GM19468 (cell line): ENCODE measurements at regions not wholly inside any gene's neighbourhood (a gene's known extent, or its start where the extent isn't known, plus 50 kb on each side); places are given as distances from the start of the nearest gene placed in this dataset.
"Not testable (repeated sequence)": the region's sequence is repeated elsewhere in the genome, so short reads cannot be mapped to it uniquely, and the experiment has no call there.

ENCODE experiments used
- ATAC-seq: cut with Tn5 transposase; IDR thresholded peaks from one replicate; pipeline ENCODE4 v1.9.1; 2021; ENCODE audit warnings: mild to moderate bottlenecking, moderate library complexity, moderate number of reproducible peaks; ENCODE audit not compliant: unreplicated experiment; ENCODE audit errors: extremely low read depth

DNA sequence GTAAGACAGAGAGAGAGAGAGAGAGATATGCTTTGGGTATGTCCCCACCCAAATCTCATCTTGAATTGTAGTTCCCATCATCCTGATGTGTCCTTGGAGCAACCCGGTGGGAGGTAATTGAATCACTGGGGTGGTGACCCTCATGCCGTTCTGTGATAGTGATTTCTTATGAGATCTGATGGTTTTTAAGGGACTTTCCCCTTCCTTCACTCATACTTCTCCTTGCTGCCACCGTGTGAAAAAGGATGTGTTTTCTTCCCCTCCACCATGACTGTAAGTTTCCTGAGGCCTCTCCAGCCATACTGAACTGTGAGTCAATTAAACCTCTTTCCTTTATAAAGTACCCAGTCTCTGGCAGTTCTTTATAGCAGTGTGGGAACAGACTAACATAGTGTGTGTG lies 60.3 kb downstream of the EOMES start:
- no peak for ATAC-seq

DNA sequence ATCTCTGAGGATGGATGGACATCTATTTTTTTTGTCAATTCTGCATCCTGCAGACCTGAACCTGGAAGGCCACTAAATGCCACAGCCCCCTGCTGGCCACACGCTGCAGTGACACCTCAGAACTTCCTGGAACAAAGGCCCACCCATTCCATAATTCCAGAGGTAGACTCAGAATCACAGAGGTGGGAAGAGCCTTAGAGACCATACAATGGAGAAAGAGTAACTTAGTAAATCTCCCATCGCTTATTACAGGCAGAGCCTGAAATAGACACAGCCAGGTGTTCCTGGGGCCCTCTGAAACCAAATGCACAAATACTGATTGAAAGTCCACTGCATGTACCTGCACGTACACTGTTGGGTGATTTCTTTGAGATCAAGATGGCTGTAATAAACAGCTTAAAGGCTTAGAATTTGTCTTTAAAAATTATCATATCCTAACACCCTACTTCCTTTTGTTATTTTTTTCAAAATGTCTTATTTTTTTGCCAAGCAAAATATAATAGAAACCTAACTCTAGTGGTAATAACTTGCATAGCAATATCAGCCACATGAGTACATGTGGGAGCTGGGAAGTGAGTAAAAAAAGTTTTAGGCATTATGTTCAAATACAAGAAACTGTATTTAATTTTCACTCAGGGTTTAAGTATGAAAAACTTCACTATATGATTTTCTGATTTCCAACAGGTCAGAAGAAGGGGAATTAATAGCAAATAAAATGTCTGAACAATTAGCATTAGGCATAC lies 62.7 kb downstream of the EOMES start:
- peak; percentile 51 for ATAC-seq

DNA sequence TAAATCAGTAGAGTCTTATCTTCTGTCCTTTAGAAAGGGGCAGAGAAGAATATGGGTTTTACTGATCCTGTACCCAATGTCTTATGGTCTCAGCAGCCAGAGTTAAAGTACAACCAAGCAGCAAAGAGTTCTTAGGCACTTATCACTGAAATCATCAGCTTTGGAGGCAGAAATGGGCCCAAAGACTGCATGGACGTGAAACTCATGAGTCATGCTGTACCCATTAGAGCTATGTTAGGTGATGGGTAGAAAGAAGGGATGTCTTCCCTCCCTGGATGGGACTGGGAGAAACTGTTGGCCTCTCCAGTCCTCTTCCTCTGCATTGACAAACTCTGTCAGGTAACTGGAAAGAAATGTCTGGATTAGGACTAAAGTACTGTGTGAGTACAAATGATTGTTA lies 63.4 kb downstream of the EOMES start:
- ATAC-seq, result no peak

DNA sequence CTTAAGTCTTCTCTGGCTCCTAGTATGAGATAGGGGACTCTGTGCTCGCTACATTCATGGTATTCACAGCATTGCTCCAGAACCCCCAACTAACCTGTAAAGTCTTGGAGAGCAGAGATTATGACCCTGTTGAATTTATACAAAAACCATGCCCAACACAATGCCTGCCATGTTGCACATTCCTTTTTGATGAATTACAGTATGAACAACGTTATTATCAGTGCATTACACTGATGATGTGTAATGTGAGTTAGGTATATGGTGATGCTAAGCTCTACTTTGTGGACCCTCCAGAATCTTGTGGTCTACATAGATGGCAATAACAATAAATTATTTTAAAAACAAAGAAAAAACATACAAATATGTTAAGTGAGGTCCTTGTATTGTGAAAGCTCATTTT lies 64.3 kb downstream of the EOMES start:
- no peak for ATAC-seq

DNA sequence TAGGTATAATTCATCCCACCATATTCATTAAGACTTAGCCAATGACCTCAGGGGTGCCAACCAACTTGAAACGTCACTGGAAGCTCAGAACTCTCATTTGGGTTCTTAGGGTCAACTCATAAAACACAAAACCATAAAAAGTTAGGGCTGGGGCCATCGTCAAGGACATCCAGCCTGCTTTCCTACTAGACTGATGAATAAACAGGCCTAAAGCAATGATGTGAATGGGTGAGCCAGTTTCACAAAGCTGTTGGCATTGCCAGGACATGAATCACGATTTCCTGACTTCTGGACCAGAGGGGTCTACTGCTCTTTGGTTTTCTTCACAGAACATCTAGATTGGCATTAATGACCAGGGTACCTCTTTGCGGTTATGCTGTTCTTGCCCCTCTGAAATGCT lies 64.7 kb downstream of the EOMES start:
- ATAC-seq, result no peak

DNA sequence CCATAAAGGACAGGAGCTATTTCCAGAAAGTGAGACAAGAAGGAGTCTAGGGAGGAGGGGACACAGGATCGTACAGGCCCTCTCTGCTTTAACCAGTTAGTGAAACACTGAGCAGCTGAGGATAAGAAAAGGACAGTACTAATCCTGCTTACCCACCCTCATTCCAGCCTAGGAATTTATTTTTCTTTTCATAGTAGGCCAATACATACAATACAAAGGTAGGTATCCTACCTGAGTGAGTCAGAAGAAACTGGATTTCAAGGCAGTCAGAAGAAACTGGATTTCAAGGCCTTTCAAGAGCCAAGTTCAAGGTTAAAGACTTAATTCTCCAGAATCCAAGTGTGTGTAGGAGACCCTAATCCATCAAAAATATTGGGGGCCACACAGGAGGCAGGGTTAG lies 65.3 kb downstream of the EOMES start:
- no peak for ATAC-seq

DNA sequence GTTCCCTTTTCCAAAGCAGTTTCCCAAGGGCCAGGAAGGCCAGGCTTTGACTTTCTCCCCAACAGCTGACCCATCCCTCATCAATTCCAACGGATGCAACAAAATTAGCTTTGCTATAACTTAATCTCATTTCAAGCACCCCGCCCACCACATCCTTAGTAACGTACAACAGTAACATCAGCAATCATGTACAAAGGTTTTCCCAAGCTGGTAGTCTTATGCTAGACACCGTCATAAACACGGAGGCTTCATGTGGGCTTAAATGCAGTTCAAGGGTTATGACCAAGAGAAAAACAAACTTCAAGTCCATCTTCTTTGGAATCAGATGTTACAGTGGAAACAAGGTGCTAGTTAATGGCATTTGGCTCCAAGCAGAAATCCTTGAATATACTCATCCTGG lies 66.6 kb downstream of the EOMES start:
- no peak for ATAC-seq

DNA sequence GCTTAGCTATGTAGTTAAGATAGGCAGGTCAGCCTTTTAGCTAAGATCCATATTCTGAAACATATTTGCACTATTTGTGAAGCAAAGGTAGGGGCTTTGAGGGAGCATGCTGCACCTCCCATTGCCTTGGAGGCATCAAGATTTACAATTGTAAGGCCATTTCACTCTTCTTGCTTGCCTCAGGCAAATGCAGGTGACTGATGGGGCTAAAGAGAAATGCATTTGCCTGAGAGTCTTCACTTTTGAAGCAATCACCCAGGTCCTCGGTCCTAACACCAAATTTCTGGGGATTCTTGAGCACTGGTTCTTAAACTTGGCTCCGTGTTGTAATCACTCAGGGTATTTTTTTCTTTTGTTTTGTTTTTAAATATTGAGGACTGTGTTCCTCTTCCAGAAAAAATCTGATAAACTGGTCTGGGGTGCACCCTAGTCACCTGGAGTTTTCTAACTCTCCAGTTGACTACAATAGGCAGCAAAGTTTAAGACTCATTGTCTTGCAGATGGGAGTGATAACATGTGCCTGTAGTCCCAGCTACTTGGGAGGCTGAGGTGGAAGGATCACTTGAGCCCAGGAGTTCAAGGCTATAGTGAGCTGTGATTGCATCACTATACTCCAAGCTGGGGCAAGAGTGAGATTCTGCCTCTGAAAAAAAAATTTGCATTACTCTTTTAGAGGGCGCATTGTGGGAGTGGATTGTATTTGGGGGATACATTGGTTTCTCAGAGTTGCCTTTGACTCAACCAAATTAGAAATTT lies 68.1 kb downstream of the EOMES start:
- ATAC-seq, result no peak

DNA sequence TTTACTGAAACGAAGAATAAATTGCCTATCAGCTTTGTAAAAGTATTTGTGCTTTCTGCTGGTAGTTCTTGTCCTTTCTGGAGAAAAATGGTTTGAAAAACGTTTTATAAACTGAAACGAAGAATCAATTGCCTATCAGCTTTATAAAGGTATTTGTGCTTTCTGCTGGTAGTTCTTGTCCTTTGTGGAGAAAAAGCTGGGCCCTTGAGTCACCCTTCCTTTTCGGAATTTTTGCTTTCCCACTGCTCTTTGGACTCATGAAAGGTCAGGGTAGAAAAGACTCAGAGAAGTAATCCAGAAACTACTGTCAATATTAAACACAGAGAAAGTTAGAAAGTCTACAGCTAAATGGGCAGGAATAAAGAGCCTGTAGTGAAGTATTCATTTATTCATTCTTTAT lies 72.8 kb downstream of the EOMES start:
- no peak for ATAC-seq

DNA sequence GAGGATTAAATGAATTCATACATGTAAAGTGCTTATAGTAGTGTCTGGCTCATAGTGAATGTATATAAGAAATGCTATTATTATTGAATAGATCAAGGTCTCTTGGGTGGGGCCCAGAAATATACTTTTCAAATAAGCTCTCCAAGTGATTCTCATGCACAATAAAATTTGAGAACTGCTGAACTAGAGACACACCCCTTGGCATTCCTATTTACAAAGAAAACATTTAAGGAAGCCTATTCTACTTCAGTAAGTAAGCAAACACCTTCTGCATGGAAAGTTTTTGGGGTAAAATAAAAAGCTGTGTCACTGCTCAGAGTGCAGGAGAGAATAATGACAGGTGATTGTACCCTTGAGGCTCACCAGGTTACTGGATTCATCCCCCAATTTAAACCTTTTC lies 75.2 kb downstream of the EOMES start:
- no peak for ATAC-seq

DNA sequence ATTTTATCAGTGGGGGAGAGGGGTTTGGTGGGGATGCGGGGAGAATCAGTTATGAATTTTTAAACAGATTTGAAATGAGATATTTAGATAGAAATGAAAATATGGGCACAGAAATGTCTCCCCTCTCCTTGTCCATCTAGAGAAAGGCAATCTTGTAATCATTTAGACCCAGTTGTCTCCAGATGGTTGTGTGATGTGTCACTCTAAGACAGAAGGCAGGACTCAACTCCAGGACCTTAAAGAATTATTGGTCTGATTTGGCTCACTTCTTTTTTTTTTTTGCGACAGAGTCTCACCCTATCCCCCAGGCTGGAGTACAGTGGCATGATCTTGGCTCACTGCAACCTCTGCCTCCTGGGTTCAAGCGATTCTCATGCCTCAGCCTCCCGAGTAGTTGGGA lies 77.2 kb downstream of the EOMES start:
- ATAC-seq, result no peak

DNA sequence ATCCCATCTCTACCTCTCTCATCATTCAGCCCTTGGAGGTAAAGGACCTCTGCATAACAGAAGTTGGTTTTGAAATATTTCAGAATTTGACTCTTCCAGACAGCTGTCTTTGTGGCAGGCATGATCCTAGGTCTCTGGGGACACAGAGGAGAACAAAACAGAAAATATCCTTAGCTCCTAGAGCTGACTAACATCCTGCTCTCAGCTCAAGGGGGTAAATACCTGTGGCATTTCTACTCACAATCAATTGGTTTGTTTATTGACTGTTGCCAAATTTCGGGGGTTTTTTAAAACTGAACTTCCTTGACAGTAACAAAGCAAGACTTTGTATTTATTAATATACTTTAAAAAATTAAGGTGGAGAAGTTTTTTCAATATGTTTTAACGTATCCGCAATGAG lies 78.8 kb downstream of the EOMES start:
- ATAC-seq, result no peak

DNA sequence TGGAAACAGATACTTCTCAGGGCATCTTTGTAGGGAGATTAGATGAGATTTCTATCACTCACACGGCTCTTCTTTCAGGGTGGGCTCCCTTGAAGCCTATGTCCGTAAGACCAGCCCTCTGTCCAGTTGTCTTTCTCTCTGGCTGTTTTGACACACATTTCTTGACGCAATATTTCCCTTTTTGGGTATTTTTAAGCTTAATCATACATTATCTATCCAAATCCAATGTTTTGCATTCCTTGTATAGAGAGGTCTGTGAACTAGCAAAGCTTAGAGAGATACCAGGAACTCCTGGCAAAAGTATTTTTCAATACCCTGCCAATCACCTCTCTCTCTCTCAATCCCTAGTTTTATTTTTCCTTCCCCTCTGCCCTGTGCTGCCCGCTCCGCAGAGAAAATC lies 79.3 kb downstream of the EOMES start:
- ATAC-seq, result no peak

DNA sequence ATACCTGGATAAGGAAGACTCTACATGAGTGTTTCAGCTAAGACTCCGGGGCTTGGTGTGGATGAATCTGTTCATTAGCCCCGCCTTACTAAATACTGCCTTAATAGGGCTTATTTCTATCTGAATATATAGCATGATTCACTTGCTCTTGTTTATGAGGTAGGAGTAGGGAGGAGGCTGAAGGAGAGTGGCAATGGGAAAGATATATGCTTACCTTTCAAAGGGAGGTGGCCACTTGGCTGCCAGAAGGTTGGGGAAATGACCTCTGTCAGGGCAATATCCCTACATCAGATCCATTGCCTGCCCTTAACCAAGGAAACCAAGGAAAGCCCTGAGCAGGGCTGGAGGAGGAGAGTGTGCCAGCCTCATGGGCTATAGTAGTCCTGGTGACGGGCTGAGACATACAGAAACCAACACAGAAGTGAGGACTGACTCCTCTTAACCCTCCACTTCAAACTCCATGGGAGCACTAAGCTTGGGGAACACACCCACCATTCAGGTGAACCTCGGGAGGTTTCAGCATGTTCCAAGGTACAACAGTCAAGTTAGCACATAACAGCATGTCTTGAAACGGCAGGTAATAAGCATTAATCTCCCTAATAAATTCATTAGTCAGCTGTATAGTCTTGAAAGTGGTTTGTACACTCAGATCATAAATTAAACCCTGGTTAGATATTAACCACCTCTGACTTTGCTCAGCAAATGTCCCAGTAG lies 80.1 kb downstream of the EOMES start:
- ATAC-seq, result no peak

DNA sequence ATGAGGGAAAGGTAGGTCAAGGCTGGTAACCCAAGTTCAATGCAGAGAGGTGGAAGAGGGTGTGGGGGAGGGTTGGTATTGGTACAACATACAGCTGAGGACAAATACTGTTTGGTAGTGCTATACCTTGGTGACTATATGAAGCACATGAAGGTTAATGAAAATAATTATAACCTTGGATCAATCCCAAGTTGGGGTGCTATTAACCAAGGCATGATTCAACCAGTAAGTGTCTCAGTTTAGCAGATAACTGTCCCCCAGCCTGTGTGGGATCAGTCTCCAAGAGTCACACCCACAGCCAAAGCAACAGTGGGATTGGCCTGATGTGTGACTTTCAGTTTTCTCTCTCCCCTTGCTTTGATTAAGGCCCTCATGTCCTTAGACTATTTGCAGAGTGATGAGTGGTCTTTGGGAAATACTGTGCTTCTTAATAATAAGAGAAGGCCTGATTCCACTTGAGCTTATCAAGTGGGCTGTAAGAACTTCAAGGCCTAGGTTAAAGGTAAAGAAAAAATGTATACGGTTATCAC lies 80.8 kb downstream of the EOMES start:
- ATAC-seq, result no peak

DNA sequence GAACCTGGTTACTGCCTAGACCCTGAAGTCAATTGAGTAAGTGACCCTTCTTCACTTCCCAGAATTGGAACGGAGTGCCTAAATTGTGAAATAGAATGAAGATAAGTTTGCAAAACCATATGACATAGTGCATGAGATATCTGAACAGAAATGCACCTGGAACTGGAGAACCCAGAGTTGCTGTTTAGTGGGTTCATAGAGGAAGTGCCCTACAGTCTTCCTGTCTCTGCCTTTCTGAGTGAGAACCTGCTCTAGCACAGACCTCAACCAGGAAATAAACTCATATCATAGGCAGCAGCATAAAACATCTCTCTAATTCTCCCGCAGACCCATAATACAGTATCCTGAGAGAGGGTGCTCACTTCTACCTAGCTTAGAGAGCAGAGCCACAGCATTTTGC lies 82.9 kb downstream of the EOMES start:
- ATAC-seq, result no peak

DNA sequence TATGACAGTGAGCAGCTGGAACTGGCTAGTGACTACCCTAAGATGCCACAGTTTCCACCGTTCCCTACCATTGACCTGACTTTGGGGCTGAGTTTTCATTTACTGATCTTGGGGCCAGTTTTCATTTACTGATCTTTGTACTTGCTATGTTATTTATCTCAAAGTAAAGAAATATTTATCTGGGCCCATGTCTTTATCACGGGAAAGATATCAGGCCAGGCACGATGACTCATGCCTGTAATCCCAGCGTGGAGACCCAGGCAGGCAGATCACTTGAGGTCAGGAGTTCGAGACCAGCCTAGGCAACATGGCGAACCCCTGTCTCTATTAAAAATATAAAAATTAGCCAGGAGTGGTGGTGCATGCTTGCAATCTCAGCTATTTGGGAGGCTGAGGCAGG lies 83.5 kb downstream of the EOMES start:
- ATAC-seq, result no peak

DNA sequence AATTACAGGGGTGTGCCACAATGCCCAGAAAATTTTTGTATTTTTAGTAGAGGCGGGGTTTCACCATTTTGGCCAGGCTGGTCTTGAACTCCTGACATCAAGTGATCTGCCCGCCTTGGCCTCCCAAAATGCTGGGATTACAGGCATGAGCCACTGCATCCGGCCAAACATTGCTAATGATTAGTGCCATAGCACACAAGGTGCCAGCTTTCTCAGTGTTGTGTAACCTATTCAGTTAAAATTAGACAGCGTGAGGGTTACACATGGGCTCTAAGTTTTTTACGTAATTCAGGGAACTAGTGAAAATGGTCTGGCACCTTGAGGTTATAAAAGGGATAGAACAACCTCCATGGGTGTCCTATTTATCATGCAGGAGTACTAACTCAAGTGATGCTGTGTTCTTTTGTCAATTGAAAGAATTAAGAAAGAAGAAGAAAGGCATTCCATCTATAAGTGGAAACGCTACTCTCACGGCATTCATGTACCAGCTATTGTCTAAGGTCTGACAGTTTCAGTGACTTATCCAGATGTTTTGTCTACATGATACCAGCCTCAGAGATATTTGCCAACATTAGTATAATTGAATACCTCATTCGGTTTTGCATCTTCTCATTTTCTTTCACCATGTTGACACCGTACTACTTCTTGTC lies 84.7 kb downstream of the EOMES start:
- ATAC-seq, result no peak

DNA sequence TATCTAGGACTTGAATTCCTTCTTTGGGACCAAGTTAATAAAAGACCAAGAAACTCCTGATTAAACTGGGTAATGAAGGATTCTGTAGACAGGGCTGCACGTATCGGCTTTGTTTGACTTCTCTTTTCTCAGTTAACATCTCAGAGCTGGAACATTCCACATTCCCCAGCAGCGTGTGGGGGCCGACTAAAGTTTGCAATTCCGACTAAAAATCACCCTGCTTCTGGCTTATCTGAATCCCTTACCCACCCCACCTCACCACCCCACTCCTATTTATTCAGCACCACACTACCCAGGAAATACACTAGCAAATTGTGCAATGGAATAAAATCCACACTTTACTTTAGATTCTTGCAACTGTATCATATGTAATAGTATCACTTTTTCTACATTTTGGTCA lies 87.1 kb downstream of the EOMES start:
- not testable (repeated sequence) for ATAC-seq

DNA sequence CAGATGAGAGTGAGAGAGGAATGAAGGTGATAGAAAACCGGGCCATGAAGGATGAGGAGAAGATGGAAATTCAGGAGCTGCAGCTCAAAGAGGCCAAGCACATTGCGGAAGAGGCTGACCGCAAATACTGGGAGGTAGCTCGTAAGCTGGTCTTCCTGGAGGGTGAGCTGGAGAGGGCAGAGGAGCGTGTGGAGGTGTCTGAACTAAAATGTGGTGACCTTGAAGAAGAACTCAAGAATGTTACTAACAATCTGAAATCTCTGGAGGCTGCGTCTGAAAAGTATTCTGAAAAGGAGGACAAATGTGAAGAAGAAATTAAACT lies 88.9 kb downstream of the EOMES start:
- ATAC-seq, result no peak
